Fibroblast of upper back skin (primary cell): ENCODE measurements at regions not wholly inside any gene's neighbourhood (a gene's known extent, or its start where the extent isn't known, plus 50 kb on each side); places are given as distances from the start of the nearest gene placed in this dataset.
"Not testable (repeated sequence)": the region's sequence is repeated elsewhere in the genome, so short reads cannot be mapped to it uniquely, and the experiment has no call there.

ENCODE experiments used
- DNase-seq: peaks from one replicate; pipeline ENCODE4 v3.0.0-alpha.2; 2013

DNA sequence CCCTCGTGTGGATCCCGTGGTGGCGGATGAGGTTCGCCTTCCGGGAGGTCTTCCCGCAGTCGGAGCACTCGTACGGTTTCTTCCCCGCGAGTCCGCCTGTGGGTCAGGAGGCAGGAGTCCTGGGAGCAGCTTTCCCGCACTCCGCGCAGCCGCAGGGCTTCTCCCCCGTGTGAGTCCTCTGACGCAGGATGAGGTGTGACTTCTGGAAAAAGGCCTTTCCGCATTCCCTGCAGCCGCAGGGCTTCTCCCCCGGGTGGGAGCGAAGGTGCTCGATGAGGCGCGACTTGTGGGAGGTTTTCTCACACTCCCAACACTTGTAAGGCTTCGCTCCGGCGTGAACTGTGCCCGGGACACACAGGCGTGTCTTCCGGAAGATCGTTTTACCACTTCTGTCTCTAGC is 68.8 kb upstream of the WIPI2 start:
- DNase-seq: not testable (repeated sequence)

DNA sequence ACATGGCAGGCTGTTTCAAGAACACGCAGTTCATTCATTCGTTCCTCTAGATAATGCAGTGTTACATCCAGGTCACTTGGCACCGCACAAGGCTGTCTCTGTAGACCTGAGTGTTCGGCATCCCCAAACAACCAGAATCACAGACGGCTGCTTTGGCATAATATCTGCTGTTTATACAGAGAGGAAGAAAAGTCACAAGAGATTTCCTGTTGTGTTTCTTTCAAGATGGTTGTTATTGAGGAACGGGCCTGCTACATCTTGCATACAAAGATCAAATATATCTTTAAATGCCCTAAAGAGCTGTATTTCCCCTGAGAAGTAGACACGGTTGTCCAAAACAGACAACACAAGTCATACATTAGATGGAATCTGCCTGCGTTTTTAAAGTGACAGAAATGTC is 58.8 kb upstream of the WIPI2 start:
- not testable (repeated sequence) for DNase-seq

DNA sequence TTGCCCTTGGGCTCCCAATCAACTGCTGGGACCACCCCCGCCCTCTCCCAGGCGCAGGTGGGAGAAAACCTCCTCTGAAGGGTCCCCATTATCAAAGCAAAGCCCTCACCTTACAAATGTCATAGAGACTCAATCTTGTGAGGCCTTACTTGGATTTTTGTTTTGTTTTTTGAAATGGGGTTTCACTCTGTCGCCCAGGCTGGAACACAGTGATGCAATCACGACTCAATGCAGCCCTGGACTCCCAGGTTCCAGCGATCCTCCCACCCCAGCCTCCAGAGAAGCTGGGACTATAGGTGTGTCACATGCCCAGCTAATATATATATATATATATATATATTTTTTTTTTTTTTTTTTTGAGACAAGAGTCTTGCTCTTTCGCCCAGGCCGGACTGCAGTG is 57.5 kb upstream of the WIPI2 start:
- DNase-seq: no peak

DNA sequence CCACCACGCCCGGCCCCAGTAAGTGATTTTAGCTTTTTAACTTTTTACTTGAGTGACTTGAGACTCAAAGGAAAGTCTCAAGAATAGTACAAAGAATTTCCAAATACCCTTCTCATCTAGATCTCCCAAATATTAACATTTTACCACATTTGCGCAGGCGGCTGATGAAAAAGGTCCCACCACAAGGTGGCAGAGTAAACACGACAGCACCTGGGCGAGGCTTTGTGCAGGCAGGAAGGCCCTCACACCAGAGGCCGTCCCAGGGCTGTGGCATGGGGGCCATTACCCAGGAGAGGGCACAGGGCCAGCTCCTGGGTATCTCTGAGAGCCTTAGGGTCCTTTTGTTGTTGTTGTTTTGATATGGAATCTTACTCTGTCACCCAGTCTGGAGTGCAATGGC is 50.0 kb upstream of the WIPI2 start:
- DNase-seq: peak; percentile 9
